ENCODE measurements at regions not wholly inside any gene's neighbourhood (a gene's known extent, or its start where the extent isn't known, plus 50 kb on each side); places are given as distances from the start of the nearest gene placed in this dataset.
"Not testable (repeated sequence)": the region's sequence is repeated elsewhere in the genome, so short reads cannot be mapped to it uniquely, and the experiment has no call there.

DNA sequence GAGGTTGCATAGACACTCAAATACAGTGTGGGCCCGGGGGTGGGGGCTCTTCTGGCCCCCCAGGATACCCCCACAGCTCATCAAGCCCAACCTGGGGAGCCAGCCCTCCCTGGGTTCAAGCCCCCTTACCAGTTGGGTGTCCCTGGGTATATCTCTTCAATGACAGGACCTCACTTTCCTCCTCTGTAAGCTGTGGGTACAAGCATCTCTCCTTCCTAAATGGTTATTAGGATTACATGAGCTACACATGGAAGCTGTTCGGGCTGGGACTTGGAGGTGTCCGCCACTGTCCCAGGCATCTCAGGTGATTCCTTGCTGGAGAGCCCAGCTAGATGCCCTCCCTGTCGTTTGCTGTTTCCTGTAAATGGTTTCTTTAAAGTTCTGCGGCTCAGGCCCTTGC is 103.5 kb downstream of the CRLF3 start:
- TF ChIP-seq, protein P1, sequence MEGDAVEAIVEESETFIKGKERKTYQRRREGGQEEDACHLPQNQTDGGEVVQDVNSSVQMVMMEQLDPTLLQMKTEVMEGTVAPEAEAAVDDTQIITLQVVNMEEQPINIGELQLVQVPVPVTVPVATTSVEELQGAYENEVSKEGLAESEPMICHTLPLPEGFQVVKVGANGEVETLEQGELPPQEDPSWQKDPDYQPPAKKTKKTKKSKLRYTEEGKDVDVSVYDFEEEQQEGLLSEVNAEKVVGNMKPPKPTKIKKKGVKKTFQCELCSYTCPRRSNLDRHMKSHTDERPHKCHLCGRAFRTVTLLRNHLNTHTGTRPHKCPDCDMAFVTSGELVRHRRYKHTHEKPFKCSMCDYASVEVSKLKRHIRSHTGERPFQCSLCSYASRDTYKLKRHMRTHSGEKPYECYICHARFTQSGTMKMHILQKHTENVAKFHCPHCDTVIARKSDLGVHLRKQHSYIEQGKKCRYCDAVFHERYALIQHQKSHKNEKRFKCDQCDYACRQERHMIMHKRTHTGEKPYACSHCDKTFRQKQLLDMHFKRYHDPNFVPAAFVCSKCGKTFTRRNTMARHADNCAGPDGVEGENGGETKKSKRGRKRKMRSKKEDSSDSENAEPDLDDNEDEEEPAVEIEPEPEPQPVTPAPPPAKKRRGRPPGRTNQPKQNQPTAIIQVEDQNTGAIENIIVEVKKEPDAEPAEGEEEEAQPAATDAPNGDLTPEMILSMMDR (conservative IDR thresholded peaks at IDR 0.05; ENCODE audit: low read length) = not testable (repeated sequence)
- TF ChIP-seq EZH2phosphoT487 (IDR thresholded peaks at IDR 0.05; ENCODE audit: borderline replicate concordance) = not testable (repeated sequence)

Measured in Loucy (cell line).